H9 (cell line): ENCODE measurements at regions not wholly inside any gene's neighbourhood (a gene's known extent, or its start where the extent isn't known, plus 50 kb on each side); places are given as distances from the start of the nearest gene placed in this dataset.

Experiments used
- DNase-seq: peaks from one replicate; pipeline ENCODE4 v3.0.0-alpha.2; 2017
- H2AFZ ChIP-seq: one replicate; pipeline ENCODE4 v1.6.1; 2013; ENCODE audit warnings: mild to moderate bottlenecking, low read length, control low read depth, moderate library complexity
- H2AK5ac ChIP-seq: 2 replicates; pipeline ENCODE4 v1.6.1; 2013; ENCODE audit warnings: low read length, control low read depth, mixed read lengths; ENCODE audit not compliant: insufficient read length
- H2BK120ac ChIP-seq: one replicate; pipeline ENCODE4 v1.6.1; 2013; ENCODE audit warnings: low read depth, mild to moderate bottlenecking, low read length, control low read depth, inconsistent platforms; ENCODE audit not compliant: poor library complexity, severe bottlenecking
- H2BK12ac ChIP-seq: 2 replicates; pipeline ENCODE4 v1.6.1; 2013; ENCODE audit warnings: low read length, control low read depth, mixed read lengths, low read depth; ENCODE audit not compliant: insufficient read length
- H2BK15ac ChIP-seq: 2 replicates; pipeline ENCODE4 v1.6.1; 2013; ENCODE audit warnings: low read depth, low read length, control low read depth
- H2BK20ac ChIP-seq: one replicate; pipeline ENCODE4 v1.6.1; 2013; ENCODE audit warnings: low read depth, mild to moderate bottlenecking, low read length, control low read depth, inconsistent platforms; ENCODE audit not compliant: poor library complexity, severe bottlenecking
- H2BK5ac ChIP-seq: 2 replicates; pipeline ENCODE4 v1.6.1; 2013; ENCODE audit warnings: low read length, control low read depth, mixed read lengths; ENCODE audit not compliant: insufficient read length
- H3K14ac ChIP-seq: 2 replicates; pipeline ENCODE4 v1.6.1; 2013; ENCODE audit warnings: low read length, control low read depth; ENCODE audit not compliant: insufficient read depth
- H3K18ac ChIP-seq: 2 replicates; pipeline ENCODE4 v1.6.1; 2013; ENCODE audit warnings: low read depth, mild to moderate bottlenecking, mixed read lengths, low read length, control low read depth; ENCODE audit not compliant: insufficient read length
- H3K23ac ChIP-seq: 2 replicates; pipeline ENCODE4 v1.6.1; 2013; ENCODE audit warnings: low read length, control low read depth, mixed read lengths, low read depth; ENCODE audit not compliant: insufficient read length
- H3K23me2 ChIP-seq: 2 replicates; pipeline ENCODE4 v1.6.1; 2013; ENCODE audit warnings: low read depth, mild to moderate bottlenecking, mixed read lengths, low read length, control low read depth; ENCODE audit not compliant: insufficient read length, poor library complexity, severe bottlenecking
- H3K27ac ChIP-seq: 2 replicates; pipeline ENCODE4 v1.5.1; 2013; ENCODE audit warnings: low read length, control low read depth, mixed read lengths, low read depth; ENCODE audit not compliant: insufficient read length
- H3K27me3 ChIP-seq: 2 replicates; pipeline ENCODE4 v1.6.1; 2013; ENCODE audit warnings: low read length, control low read depth, inconsistent platforms; ENCODE audit not compliant: insufficient read depth
- H3K4ac ChIP-seq: 2 replicates; pipeline ENCODE4 v1.6.1; 2013; ENCODE audit warnings: low read depth, mild to moderate bottlenecking, control low read depth, inconsistent platforms, low read length, moderate library complexity
- H3K4me1 ChIP-seq: 2 replicates; pipeline ENCODE4 v1.6.1; 2013; ENCODE audit warnings: low read length, control low read depth, inconsistent platforms; ENCODE audit not compliant: insufficient read depth
- H3K4me2 ChIP-seq: 2 replicates; pipeline ENCODE4 v1.6.1; 2013; ENCODE audit warnings: low read length, control low read depth, mixed read lengths; ENCODE audit not compliant: insufficient read length, insufficient read depth
- H3K56ac ChIP-seq: 2 replicates; pipeline ENCODE4 v1.6.1; 2013; ENCODE audit warnings: low read depth, mild to moderate bottlenecking, mixed read lengths, low read length, control low read depth; ENCODE audit not compliant: insufficient read length
- H3K79me1 ChIP-seq: 2 replicates; pipeline ENCODE4 v1.6.1; 2013; ENCODE audit warnings: low read depth, mild to moderate bottlenecking, moderate library complexity, low read length, control low read depth, inconsistent platforms; ENCODE audit not compliant: insufficient read depth, poor library complexity, severe bottlenecking
- H3K79me2 ChIP-seq: 2 replicates; pipeline ENCODE4 v1.6.1; 2013; ENCODE audit warnings: low read length, control low read depth, inconsistent platforms; ENCODE audit not compliant: insufficient read depth
- H3K9ac ChIP-seq: 2 replicates; pipeline ENCODE4 v1.6.1; 2013; ENCODE audit warnings: low read length, control low read depth, mixed read lengths; ENCODE audit not compliant: insufficient read length; ENCODE audit errors: extremely low read depth
- H3K9me3 ChIP-seq: one replicate; pipeline ENCODE4 v1.6.1; 2013; ENCODE audit warnings: low read depth, low read length, inconsistent platforms; ENCODE audit not compliant: control insufficient read depth
- H3T11ph ChIP-seq: one replicate; pipeline ENCODE4 v1.6.1; 2013; ENCODE audit warnings: mild to moderate bottlenecking, low read length, control low read depth, inconsistent platforms
- H4K20me1 ChIP-seq: one replicate; pipeline ENCODE4 v1.6.1; 2013; ENCODE audit not compliant: control insufficient read depth, insufficient read length, insufficient read depth
- H4K5ac ChIP-seq: 2 replicates; pipeline ENCODE4 v1.6.1; 2013; ENCODE audit warnings: low read depth, mild to moderate bottlenecking, mixed read lengths, low read length, control low read depth; ENCODE audit not compliant: insufficient read length
- H4K8ac ChIP-seq: replicated peaks from 2 replicates; pipeline ENCODE4 v1.6.1; 2013; ENCODE audit warnings: low read length, control low read depth, mixed read lengths, low read depth; ENCODE audit not compliant: insufficient read length
- H4K91ac ChIP-seq: 2 replicates; pipeline ENCODE4 v1.6.1; 2013; ENCODE audit warnings: low read depth, mild to moderate bottlenecking, moderate library complexity, mixed read lengths, low read length, control low read depth; ENCODE audit not compliant: insufficient read length
- H3K27ac Mint-ChIP-seq, 3 experiments: 2 replicates in 2 of 3; 3 replicates in 1 of 3; pipeline ENCODE4 v1.8.0; 2020 to 2021; ENCODE audit warnings: mixed read lengths in 3 of 3, mild to moderate bottlenecking in 1 of 3, moderate library complexity in 1 of 3
- H3K27me3 Mint-ChIP-seq: 2 replicates; pipeline ENCODE4 v1.8.0; 2021; ENCODE audit warnings: low read depth, mild to moderate bottlenecking, moderate library complexity, mixed read lengths
- H3K36me3 Mint-ChIP-seq, 3 experiments: 2 replicates in 2 of 3; 3 replicates in 1 of 3; pipeline ENCODE4 v1.8.0; 2020 to 2021; ENCODE audit warnings: low read depth in 3 of 3, mixed read lengths in 3 of 3; ENCODE audit not compliant: insufficient read depth in 1 of 3
- H3K4me1 Mint-ChIP-seq, 2 experiments: 2 replicates each; pipeline ENCODE4 v1.8.0; 2020; ENCODE audit warnings: mixed read lengths in 2 of 2
- H3K4me3 Mint-ChIP-seq, 2 experiments: 2 replicates in 1 of 2; 3 replicates in 1 of 2; pipeline ENCODE4 v1.8.0; 2020 to 2021; ENCODE audit warnings: mild to moderate bottlenecking in 2 of 2, mixed read lengths in 2 of 2, moderate library complexity in 1 of 2
- H3K9me3 Mint-ChIP-seq, 2 experiments: 2 replicates in 1 of 2; 3 replicates in 1 of 2; pipeline ENCODE4 v1.8.0; 2020; ENCODE audit warnings: mild to moderate bottlenecking in 2 of 2, mixed read lengths in 2 of 2, moderate library complexity in 1 of 2
- WGBS: extraction: QIAGEN DNeasy Blood & Tissue Kit; methylation state at CpG from one replicate; pipeline ENCODE4 v1.1.7; 2013; ENCODE audit warnings: missing lambda C conversion rate, low lambda C conversion rate, mixed read lengths; ENCODE audit not compliant: insufficient read length; ENCODE audit errors: extremely low coverage; 5-methylcytosine and 5-hydroxymethylcytosine counted together
- TF ChIP-seq, protein P1 (sequence below): fragments of 200-600 bp; sonication (generic); conservative IDR thresholded peaks from 3 replicates; pipeline ENCODE4 v1.8.0; 2021; ENCODE audit warnings: antibody characterized with exemption, mild to moderate bottlenecking

DNA sequence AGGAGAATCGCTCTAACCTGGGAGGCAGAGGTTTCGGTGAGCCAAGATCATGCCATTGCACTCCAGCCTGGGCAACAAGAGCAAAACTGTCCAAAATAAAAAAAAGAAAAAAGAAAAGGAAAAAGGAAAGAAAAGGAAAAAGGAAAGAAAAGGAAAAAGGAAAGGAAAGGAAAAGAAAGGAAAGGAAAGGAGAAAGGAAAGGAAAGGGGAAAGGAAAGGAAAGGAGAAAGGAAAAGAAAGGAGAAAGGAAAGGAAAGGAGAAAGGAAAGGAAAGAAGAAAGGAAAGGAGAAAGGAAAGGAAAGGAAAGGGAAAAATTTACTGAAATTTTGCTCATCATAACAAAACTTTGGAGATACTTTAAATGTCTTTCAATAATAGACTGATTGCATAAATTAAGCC lies 391.3 kb upstream of the GYPC start:
- no peak overlapping the region for H3K27ac Mint-ChIP-seq
- Histone ChIP-seq H2BK5ac (no peak overlapping the region), H2BK15ac (no peak overlapping the region), H3K4ac (no peak overlapping the region), H3K18ac (no peak overlapping the region), H3T11ph (no peak overlapping the region), H3K23me2 (no peaks in the 10 kb centered on the region), H3K56ac (no peak overlapping the region), H4K20me1 (no peaks in the 10 kb centered on the region), H4K91ac (no peak overlapping the region), H3K79me2 (no peaks in the 10 kb centered on the region), H3K9me3 (no peaks in the 10 kb centered on the region), H4K5ac (no peak overlapping the region), H2BK12ac (no peak overlapping the region), H3K14ac (no peak overlapping the region), H3K79me1 (no peaks in the 10 kb centered on the region), H3K27me3 (no peaks in the 10 kb centered on the region), H3K27ac (no peak overlapping the region), H2BK20ac (no peak overlapping the region), H4K8ac (no peak overlapping the region), H2BK120ac (no peak overlapping the region), H2AFZ (no peak overlapping the region), H3K4me2 (no peak overlapping the region), H3K4me1 (no peaks in the 10 kb centered on the region), H3K23ac (no peak overlapping the region), H2AK5ac (no peak overlapping the region), H3K9ac (no peak overlapping the region)
- no peak overlapping the region for H3K4me3 Mint-ChIP-seq
- TF ChIP-seq, protein P1, sequence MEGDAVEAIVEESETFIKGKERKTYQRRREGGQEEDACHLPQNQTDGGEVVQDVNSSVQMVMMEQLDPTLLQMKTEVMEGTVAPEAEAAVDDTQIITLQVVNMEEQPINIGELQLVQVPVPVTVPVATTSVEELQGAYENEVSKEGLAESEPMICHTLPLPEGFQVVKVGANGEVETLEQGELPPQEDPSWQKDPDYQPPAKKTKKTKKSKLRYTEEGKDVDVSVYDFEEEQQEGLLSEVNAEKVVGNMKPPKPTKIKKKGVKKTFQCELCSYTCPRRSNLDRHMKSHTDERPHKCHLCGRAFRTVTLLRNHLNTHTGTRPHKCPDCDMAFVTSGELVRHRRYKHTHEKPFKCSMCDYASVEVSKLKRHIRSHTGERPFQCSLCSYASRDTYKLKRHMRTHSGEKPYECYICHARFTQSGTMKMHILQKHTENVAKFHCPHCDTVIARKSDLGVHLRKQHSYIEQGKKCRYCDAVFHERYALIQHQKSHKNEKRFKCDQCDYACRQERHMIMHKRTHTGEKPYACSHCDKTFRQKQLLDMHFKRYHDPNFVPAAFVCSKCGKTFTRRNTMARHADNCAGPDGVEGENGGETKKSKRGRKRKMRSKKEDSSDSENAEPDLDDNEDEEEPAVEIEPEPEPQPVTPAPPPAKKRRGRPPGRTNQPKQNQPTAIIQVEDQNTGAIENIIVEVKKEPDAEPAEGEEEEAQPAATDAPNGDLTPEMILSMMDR = no peak
- no CpG with 5 or more reads among the region's 2 CpGs for WGBS
- H3K4me1 Mint-ChIP-seq = no peaks in the 10 kb centered on the region
- no peaks in the 10 kb centered on the region for H3K9me3 Mint-ChIP-seq
- H3K27me3 Mint-ChIP-seq = no peaks in the 10 kb centered on the region; the same call in 1 of the 2 replicates
- H3K36me3 Mint-ChIP-seq = no peaks in the 10 kb centered on the region
- DNase-seq = no peak
